ENCODE measurements at regions not wholly inside any gene's neighbourhood (a gene's known extent, or its start where the extent isn't known, plus 50 kb on each side); places are given as distances from the start of the nearest gene placed in this dataset.
A peak's percentile ranks its signal among the peaks of the same experiment; 100 is the strongest.

- dilution Hi-C loops (cut with HindIII; ENCODE audit: low sequenced_read_pairs, unreplicated experiment) (no loop called here), in situ Hi-C loops (cut with MboI; ENCODE audit: low sequenced_read_pairs) (no loop called here), intact Hi-C loops (cut with micrococcal nuclease) (no loop called here)
- Histone ChIP-seq H2AFZ (replicated peaks; ENCODE audit: low read length, poor library complexity) (no peak overlapping the region), H3K36me3 (ENCODE audit: control insufficient read depth, insufficient read depth, low read length) (no peaks in the 10 kb centered on the region), H2AK5ac (ENCODE audit: low read depth, low read length) (no peak overlapping the region), H3K27me3 (ENCODE audit: control insufficient read depth, insufficient read depth, low read length) (no peaks in the 10 kb centered on the region), H4K5ac (ENCODE audit: low read depth, low read length) (no peak overlapping the region), H2BK15ac (ENCODE audit: low read depth, low read length) (no peak overlapping the region), H2BK120ac (ENCODE audit: low read depth, low read length) (no peak overlapping the region), H3K79me1 (ENCODE audit: low read depth in 1 of 2, low read length in 2 of 2) (no peaks in the 10 kb centered on the region), H3K27ac (ENCODE audit: insufficient read depth, low read length) (no peak overlapping the region), H2AK9ac (replicated peaks; ENCODE audit: low read depth, low read length, poor library complexity) (no peak overlapping the region), H3K14ac (replicated peaks; ENCODE audit: low read depth, low read length) (no peak overlapping the region), H2BK20ac (ENCODE audit: low read depth, low read length) (no peak overlapping the region), H3K4me3 (ENCODE audit: insufficient read depth, low read depth, low read length) (no peak overlapping the region), H3K9me3 (ENCODE audit: control insufficient read depth, insufficient read depth, low read length) (no peaks in the 10 kb centered on the region), H3K4me1 (ENCODE audit: control insufficient read depth, insufficient read depth, low read length) (no peaks in the 10 kb centered on the region), H3K4me2 (ENCODE audit: low read depth, low read length) (no peak overlapping the region), H3K18ac (ENCODE audit: low read depth, low read length) (no peak overlapping the region), H3K23ac (ENCODE audit: low read depth, low read length) (no peak overlapping the region), H4K20me1 (ENCODE audit: insufficient read depth, low read length) (no peaks in the 10 kb centered on the region), H4K8ac (ENCODE audit: low read depth in 2 of 2, low read length in 2 of 2) (no peak overlapping the region), H3K9me1 (ENCODE audit: insufficient read depth, low read length) (no peaks in the 10 kb centered on the region), H3K56ac (ENCODE audit: extremely low read depth, insufficient read depth, low read length) (no peak overlapping the region), H4K91ac (ENCODE audit: insufficient read depth, low read depth, low read length) (no peak overlapping the region), H3K4ac (ENCODE audit: low read depth, low read length) (no peak overlapping the region), H3K9ac (ENCODE audit: low read depth, low read length) (no peak overlapping the region), H2BK5ac (ENCODE audit: low read depth, low read length, poor library complexity, severe bottlenecking) (no peak overlapping the region)
- no peak for TF ChIP-seq USF2 (IDR thresholded peaks at IDR 0.05; ENCODE audit: low read depth, low read length)
- BruUV-seq (replicated peaks): no TSS peak
- CTCF ChIA-PET: no interaction called here
- POLR2A ChIA-PET (ENCODE audit: unreplicated experiment): no interaction called here
- DNase-seq: peak; percentile 21
- peak; percentile 53 for ATAC-seq (ENCODE audit: low read depth)
Measured at GRCh38 chr5:122665051-122665450, 109.8 kb upstream of the SNX2 start.

Measured in IMR-90 (cell line).